ENCODE measurements at regions not wholly inside any gene's neighbourhood (a gene's known extent, or its start where the extent isn't known, plus 50 kb on each side); places are given as distances from the start of the nearest gene placed in this dataset.

- TF ChIP-seq CTCF (IDR thresholded peaks at IDR 0.05) (no peak), POLR2A (IDR thresholded peaks at IDR 0.05) (no peak)
Observed at GRCh38 chr5:56662893-56663292, 152.5 kb upstream of the MAP3K1 start.
